Fibroblast of villous mesenchyme (primary cell): ENCODE measurements at regions not wholly inside any gene's neighbourhood (a gene's known extent, or its start where the extent isn't known, plus 50 kb on each side); places are given as distances from the start of the nearest gene placed in this dataset.
A peak's percentile ranks its signal among the peaks of the same experiment; 100 is the strongest.

Experiments
- DNase-seq: peaks from one replicate; pipeline ENCODE4 v3.0.0-alpha.2; 2010; ENCODE audit warnings: low read depth
- H3K4me3 ChIP-seq: 2 replicates; pipeline ENCODE4 v1.5.1; 2011; ENCODE audit warnings: low read depth, mild to moderate bottlenecking, low read length
- TF ChIP-seq, protein P1 (sequence below): IDR thresholded peaks from 2 replicates; pipeline ENCODE4 v1.5.1; 2012; ENCODE audit warnings: low read depth, mild to moderate bottlenecking, low read length; ENCODE audit not compliant: insufficient read depth

DNA sequence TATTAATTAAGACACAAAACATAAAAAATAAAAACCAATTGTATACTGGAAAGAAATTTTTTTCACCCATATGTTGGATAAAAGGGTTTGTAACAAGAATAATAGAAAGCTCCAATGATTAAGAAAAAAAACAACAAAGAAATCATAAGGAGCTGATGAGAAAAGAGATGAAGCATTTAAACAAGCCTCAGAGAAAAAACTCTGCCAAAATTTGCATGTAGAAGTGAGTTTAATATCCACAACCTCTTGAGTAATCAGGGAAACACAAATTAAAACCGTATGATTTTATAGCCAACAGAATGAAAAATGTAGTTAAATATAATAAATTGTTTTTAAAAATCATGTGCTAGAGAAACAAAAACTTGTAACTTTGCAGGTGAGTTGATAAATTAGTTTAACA, 192.9 kb downstream of the BCHE start:
- TF ChIP-seq, protein P1, sequence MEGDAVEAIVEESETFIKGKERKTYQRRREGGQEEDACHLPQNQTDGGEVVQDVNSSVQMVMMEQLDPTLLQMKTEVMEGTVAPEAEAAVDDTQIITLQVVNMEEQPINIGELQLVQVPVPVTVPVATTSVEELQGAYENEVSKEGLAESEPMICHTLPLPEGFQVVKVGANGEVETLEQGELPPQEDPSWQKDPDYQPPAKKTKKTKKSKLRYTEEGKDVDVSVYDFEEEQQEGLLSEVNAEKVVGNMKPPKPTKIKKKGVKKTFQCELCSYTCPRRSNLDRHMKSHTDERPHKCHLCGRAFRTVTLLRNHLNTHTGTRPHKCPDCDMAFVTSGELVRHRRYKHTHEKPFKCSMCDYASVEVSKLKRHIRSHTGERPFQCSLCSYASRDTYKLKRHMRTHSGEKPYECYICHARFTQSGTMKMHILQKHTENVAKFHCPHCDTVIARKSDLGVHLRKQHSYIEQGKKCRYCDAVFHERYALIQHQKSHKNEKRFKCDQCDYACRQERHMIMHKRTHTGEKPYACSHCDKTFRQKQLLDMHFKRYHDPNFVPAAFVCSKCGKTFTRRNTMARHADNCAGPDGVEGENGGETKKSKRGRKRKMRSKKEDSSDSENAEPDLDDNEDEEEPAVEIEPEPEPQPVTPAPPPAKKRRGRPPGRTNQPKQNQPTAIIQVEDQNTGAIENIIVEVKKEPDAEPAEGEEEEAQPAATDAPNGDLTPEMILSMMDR: no peak
- no peak overlapping the region for H3K4me3 ChIP-seq
- DNase-seq: no peak

DNA sequence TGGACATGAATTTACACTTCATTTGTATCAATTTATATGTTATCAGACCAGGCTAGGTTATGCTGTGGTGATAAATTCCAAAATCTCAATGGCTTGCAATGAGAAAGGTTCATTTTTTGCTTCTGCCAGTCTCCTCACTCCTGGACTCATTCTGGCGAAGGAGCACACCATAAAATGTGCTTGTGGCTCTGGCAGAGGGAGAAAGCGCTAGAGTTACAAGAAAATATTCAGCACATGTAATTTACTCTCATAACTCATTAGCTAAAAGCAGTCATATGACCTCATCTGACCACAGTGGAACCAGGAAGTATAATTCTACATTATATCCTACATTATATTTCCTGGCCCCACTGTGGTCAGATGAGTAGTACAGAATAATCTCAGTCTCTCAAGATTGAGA, 193.8 kb downstream of the BCHE start:
- TF ChIP-seq, protein P1: no peak
- H3K4me3 ChIP-seq: no peak overlapping the region
- DNase-seq: no peak

DNA sequence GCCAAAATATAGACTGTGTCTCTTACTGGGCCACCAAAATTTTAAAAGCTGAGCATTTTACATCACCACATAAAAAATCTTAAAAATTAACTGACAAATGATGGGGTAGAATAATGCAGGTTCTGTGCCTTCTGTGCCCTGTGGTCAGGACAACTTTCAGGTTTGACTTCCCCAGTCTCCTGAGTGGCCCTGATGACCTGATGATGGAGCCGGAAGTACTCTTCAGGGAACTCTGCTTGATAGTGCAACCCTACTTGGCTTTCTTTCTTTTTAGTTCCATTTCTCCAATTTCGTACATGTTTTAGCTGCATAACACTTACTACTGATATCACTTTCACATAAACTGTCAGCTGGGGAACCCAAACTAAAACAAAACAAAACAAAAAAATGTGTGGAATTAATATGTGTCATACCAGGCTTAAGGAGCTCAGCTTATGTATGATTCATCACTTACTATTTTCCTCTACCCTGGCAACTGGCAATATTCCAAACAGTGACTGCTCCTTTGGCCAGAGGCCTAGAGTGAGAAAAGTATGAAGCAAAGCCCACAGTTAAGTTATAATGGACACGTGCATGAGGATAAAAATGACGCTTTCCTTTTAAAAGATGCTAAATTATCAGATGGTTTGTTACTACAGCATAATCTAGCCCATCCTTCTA, 194.3 kb downstream of the BCHE start:
- TF ChIP-seq, protein P1: no peak
- DNase-seq: peak; percentile 88
- no peak overlapping the region for H3K4me3 ChIP-seq

DNA sequence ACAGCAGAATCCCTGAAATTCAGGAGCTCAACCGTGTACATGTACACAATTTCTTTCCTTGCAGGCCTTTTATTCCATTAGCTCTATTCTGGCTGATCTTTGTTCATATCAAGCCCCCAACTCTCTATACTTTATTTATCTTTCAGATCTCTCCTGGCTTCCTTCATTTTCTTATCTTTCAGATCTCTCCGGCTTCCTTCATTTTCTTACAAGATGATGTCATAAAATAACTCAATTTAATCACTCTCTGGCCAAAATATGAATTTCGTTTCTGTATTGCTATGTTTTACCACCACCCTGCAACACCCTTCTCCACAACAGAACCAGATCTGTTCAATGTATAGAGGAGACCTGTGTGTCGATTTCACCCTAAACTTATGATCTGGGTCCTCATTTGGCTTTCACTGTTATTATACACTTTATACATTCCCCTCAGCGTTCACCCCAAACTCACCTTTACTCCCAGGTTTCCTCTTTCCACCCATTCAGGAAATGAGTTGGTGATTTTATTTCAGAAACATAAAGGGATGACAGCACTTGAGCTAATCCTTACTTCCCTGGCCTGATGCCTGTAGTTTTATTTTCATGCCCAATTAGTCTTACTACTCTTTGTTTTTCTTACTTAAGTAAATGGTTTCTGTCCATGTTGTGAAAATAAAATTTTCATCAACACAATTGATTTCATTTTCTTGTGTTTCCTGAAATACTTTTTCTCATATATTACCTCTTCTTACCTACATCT, 195.5 kb downstream of the BCHE start:
- H3K4me3 ChIP-seq: no peak overlapping the region
- DNase-seq: no peak
- TF ChIP-seq, protein P1: no peak

DNA sequence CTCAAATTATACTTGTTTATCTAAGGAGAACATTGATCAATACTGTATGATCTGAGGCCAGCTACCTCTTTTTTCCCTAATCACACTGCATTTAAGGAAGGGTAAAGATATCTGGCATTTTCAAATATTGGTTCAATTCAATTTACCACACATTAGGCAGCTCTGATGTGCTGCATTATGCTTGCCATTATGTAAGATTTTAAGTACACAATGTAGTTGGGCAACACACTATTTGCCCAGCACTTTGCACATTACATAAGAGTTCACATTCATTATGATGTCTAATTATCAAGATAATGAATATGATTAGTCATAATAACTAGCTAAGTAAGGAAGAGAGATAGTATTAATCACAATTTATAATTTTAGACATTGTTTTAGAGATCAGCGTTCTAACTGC, 196.3 kb downstream of the BCHE start:
- TF ChIP-seq, protein P1: no peak

DNA sequence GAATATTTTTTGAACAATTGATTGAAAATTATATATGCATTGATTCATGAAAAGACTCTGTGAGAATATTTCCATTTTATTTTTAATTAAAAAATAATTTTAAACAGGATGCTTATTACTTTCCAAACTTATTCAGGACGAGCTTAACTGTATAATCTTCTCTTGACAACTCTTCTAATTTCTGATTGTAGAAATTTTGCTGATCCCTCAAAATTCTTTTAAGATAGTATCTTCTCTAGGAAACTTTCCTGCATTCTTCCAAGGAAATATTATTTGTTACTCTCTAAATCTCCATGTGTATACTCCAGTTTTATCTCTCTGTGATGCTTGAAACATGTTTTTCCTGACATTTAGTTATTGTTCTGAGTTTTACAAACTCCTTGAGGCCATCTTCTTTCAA, 197.2 kb downstream of the BCHE start:
- no peak for DNase-seq
- H3K4me3 ChIP-seq: no peak overlapping the region
- TF ChIP-seq, protein P1: no peak

More for the DNA sequence above, 196.3 kb downstream of the BCHE start:
- no peak overlapping the region for H3K4me3 ChIP-seq
- DNase-seq: no peak
